ENCODE measurements at regions not wholly inside any gene's neighbourhood (a gene's known extent, or its start where the extent isn't known, plus 50 kb on each side); places are given as distances from the start of the nearest gene placed in this dataset.
"Not testable (repeated sequence)": the region's sequence is repeated elsewhere in the genome, so short reads cannot be mapped to it uniquely, and the experiment has no call there.

DNA sequence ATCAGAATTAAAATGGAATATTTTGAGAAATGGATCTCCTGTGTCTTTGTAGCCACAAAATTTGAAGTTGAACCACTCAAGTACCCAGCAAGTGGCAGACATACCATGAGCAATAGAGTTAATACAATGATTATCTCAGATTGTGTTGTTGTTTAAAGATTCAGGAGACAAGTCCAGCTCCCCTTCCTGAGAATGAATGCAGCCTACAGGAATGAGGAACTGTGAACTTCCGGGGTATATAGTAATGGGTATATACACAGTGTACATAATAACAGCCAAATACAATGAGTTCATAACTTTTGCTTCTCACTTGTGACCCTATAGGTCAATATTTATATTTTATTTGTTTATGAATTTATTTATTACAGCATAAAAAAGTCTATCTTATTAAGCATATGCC, 445.0 kb downstream of the SETD4 start:
- DNase-seq (ENCODE audit: low spot score) (no peak), ATAC-seq (no peak)

DNA sequence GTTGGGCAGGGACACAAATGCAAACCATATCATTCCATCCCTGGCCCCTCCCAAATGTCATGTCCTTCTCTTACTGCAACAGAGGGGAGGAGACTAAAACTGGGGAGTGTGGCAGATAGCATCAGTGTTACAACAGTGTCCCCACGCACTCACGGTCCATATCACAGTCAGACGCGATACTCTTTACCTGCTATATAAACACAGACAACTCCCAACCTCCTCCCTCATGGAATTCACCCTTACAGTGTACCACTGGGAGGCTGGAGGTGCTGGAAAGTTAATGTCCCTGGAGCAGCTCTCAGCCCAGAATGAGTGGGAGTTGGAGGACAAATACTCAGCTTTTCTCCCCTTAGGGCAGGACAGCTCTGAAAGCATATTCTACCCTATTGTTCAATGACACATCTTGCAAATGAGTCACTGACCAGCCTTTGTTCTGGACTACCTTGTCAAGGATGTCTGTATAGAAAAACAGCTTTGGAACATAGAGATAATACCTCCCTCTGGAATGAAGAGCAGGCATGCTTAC, 445.9 kb downstream of the SETD4 start:
- DNase-seq (ENCODE audit: low spot score) (no peak), ATAC-seq (no peak)

DNA sequence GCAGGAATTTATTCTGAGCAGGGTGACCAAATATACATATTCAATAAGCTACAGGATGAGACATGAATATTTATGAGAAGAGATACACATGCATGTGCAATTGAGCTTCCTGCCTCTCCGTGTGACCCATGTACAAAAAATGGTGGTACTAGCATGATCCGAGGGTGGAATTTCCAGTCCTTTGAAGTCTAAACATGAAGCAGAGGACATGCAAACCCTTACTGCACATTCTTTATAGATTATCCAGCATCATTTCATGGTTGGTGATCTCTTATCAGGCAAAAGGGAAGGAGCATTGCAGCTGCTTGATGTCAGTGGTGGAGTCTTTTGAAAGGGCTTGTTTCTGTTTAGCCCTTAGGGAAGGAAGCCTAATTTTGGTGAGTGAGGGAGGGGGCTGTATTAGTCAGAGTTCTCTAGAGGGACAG, 448.6 kb downstream of the SETD4 start:
- ATAC-seq (no peak), DNase-seq (ENCODE audit: low spot score) (no peak)

DNA sequence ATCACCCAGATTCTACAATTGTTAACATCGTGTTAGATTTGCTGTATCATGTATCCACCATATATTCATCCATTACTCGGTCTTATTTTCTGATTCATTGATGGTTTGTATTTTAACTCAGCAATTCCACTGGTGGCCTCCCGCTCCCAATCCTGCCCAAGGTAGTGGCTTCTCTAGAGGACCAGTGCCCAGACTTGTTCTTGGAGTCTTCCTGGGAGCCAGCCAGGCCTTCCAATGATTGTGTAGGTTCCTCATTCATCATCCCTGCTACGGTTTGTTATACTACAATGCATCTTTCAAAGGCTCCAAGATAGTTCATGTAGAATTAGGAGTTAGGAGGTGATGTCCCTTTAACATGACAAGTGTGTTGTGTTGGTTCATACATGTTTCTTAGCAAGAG, 451.1 kb downstream of the SETD4 start:
- ATAC-seq (no peak), DNase-seq (ENCODE audit: low spot score) (no peak)

DNA sequence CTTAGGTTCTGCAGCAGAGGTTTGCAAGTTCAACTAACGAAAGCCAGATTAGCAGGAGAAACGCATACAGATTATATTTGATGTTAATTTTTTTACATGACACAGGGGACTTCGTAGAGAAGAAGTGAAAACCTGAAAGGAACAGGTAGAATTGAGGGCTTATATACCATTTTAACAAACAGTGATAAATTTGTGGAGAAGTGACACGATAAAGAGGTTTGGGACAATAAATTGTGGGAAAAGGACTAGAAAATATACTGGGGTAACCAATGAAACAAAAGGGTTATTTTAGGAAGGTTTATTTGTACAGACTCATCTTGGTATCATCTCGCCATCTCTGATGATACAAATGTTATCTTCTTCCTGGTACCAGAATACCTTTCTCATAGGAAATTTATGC, 452.9 kb downstream of the SETD4 start:
- DNase-seq (ENCODE audit: low spot score) (no peak), ATAC-seq (no peak)

DNA sequence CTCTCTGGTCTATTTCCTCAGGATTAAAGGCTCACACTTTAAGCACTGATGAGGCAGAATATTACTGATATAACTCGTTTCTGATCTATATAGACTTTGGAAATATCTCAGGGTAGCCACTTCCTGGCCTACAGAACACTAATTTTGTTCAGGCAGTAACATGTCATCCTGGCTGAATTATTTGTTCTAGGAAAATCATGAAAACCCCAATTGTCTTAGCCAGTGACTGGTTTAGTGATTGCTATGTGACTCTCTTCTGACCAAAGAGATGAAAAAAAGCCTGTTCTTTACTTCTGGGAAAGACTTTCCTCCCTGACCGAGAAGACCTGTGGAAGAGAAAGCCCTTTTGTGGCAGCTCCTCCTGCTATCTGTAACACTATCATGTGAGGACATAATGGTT, 453.7 kb downstream of the SETD4 start:
- no peak for DNase-seq (ENCODE audit: low spot score)
- no peak for ATAC-seq

DNA sequence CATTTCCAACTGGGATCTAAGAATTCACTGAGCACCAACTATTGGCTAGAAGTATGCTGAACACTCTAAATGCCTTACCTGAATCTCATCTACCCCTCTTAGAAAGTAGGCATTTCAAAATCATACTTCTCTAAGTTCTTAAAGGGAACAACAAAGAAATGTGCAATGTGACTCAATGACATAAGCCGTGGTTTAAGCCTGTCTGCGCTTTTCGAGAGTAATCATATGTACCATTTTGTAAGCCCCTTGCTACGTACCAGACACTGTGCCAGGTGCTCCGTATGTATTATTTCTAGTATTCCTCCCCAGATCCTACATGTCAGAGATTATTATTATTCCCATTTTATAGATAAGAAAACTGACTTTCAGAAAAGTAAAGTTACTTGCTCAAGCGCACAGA, 454.2 kb downstream of the SETD4 start:
- DNase-seq (ENCODE audit: low spot score) (no peak), ATAC-seq (no peak)

DNA sequence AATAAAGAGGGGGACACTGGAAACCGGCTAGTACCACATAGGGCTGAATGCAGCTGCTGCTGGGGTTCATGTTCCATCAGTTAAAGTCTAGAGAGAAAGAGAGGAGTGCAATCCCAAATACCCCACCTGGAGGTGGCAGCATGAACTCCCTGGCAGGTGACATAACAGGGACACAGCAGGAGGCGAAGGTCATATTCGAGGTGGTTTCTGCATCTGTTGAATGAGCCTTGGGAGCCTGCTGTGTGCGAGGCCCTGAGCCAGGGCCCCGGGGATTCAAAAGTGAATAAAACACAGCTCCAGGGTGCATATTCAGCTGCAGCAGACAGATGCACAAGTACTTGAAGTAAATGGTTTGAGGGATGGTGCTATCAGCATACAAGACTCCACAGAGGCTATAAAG, 456.8 kb downstream of the SETD4 start:
- DNase-seq (ENCODE audit: low spot score) = no peak
- peak; percentile 80 for ATAC-seq

DNA sequence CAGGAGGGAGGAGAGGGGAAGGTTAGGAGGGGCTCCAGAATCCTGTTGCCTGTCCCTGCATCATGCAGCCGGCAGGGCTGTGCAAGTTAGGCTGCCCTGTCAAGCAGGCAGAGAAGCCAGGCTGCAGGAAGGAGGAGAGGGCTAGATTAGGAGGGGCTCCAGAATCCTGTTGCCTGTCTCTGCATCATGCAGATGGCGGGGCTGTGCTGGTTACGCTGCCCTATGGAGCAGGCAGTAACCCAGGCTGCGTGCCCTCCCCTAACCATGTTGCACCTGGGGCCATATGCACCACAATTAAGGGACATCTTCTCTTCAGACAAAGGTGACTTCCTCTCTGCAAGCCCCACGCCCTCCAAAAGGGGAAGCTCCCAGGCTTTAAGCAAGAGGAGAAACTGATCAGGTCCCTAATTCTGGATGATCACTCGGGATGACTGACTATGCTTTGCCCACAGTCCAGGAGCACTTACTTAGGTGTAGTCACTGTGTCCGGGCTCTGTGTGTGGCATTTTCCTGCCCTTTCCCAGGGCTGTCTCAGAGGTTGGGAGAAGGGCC, 457.4 kb downstream of the SETD4 start:
- ATAC-seq = no peak

DNA sequence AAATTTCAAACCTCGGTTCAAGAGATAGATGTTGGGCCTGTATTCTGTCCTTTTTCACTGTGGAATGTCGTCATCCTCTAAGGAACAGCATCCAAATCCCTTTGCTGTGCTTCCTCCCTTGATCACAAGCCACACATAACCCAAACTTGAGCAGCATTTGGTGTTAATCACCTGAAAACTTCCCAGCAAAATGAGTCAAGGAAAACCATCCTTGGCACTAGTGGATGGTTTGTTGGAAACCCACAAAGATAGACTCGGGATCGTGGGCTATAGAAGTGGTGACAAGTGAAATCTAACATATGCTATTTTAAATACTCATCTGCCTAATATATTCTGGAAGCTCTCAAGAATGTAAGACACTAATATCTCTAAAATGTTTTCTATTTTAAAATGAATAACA, 459.1 kb downstream of the SETD4 start:
- ATAC-seq (no peak), DNase-seq (ENCODE audit: low spot score) (no peak)

More for the DNA sequence above, 457.4 kb downstream of the SETD4 start:
- no peak for DNase-seq (ENCODE audit: low spot score)

DNA sequence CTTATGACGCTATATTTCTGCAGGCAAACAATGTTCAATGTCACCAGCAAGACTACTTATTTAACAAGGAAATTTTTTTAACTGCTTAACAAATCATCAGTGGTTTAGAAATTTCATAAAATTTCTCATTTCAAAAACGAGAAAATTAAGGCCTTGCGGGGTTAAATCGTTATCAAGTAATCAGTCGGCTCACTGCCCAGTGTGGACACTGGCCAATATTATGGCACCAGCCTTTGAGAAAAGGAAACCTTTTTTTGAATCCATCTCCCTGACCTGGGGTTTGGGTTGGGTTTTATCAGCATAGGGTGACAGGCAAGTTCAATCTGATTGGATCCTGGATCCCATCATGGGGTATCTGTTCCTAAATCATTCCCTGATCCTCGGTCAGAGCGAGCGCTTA, 461.2 kb downstream of the SETD4 start:
- no peak for DNase-seq (ENCODE audit: low spot score)
- no peak for ATAC-seq

DNA sequence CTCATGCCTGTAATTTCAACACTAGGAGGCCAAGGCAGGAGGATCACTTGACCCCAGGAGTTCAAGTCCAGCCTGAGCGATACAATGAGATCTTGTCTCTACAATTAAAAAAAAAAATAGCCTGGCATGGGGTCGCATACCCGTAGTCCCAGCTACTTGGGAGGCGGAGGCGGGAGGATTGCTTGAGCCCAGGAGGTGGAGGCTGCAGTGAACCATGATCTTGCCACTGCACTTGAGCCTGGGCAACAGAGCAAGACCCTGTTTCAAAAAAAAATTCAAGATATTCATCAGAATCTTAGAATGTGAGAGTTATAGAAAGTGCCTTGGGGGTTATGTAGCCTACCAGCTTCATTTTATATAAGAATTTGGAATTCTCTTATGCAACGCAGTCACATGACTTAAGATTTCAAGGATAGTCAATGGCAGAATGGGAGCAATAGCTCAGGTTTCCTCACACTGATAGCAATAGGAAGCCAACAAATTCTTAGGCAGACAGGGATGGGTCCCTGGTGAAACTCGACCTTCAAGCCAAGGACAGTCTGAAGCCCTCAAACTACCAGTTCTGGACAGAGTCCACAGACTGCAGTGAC, 462.5 kb downstream of the SETD4 start:
- ATAC-seq (no peak), DNase-seq (ENCODE audit: low spot score) (no peak)

DNA sequence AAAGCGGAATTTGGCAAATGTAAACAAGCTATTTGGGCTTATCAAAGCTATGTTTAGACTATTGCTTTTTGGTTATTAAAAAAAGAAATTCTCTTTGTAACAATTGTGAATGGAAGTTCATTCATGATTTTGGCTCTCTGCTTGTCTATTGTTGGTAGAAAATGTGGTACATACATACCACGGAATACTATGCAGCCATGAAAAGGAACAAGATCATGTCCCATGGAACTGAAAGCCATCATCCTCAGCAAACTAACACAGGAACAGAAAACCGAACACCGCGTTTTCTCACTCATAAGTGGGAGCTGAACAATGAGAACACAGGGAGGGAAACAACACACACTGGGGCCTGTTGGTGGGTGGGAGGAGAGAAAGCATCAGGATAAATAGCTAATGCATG, 465.4 kb downstream of the SETD4 start:
- ATAC-seq (no peak), DNase-seq (ENCODE audit: low spot score) (no peak)

DNA sequence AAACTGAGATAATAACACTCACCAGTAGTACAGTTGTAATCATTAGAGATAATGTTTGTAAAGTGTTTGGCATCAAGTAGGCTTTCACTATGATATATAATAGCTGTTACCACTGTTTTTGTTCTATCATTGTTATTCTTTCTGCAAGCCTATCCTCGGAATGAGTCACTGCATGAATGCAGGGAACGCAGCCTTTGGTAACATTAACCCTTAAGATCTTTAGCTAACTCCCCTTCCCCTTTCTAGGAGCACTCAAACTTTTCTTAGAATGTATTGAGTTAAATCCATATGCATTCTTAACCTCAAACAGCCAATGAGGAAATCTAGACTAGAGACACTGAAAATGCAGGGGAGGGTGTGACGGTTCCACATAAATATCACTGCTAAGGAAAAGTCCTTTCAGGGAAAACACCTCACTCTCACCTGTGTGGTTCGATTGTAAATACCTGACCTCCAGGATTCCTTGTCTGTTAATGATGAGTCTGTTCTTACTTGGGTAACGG, 467.3 kb downstream of the SETD4 start:
- no peak for DNase-seq (ENCODE audit: low spot score)
- no peak for ATAC-seq

DNA sequence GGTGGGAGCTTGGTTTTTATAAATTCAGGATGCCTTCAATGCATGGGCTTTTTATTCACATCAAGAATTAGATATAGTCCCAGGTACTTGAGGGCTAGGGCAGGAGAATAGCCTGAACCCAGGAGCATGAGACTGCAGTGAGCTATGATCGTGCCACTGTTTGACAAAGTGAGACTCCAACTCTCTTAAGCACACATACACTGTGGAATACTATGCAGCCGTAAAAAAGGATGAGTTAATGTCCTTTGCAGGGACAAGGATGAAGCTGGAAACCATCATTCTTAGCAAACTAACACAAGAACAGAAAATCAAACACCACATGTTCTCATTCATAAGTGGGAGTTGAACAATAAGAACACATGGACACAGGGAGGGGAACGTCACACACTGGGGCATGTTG, 470.0 kb downstream of the SETD4 start:
- not testable (repeated sequence) for ATAC-seq; DNase-seq (ENCODE audit: low spot score)

DNA sequence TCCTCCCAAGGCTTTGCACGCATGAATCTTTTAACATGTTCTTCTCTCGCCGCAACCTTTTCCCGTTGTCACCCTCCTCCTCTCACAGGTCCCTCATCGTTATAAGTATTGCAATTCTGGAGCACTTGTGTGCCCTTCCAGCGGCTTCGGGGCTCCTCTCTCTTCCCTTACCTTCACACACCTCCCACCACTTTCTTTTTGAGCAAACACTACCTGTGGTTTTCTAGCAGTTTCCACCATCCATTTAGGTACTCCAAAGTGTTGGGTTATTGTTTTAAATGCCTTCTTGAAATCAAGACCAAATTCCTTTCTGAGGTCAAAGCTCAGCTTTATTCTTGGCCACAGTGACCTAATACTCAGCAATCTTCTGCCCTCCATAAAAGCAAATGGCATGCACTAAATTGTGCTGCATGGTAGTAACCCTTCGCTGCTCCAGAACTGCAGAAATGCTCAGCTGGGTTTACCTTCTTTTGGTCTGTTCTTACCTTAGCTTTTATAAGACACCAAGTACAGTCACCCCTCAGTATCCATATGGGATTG, 472.4 kb downstream of the SETD4 start:
- no peak for DNase-seq (ENCODE audit: low spot score)
- no peak for ATAC-seq

DNA sequence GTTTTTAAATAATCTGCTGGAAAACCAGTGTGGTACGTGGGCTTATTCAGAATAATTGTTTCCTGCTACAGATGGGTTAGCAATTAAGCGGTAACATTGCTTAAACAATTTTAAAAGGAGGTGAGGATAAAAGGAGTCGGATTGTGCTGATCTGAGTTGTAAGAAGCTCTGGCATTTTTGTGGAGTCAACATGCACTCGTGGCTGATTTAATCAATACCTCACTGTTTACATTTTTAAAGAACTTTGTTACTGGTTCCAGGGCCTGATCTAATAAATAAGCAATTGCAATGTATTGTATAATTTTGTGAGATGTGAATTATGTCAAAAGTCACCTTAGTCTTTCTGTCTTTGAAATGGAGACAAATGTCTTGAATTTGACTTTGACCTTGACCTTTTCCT, 474.0 kb downstream of the SETD4 start:
- no peak for DNase-seq (ENCODE audit: low spot score)
- peak; percentile 75 for ATAC-seq

DNA sequence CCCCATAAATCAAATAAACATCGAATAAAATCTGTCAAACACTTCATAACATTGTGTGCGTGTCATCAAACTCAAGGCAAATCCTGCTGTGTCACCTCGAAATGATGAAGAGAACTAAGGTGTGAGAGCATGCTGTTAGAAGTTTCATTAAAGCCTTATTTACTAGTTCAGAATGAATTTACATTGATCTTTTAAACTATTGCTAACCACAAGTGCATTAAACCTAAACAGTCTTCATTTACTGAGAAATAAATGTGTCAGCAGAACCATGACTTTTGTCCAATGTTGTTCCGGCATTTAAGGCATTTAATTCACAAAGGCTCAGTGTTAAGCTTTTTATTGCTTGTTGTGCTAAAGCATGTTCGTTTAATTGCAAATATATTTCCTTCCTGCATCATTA, 474.4 kb downstream of the SETD4 start:
- no peak for ATAC-seq
- DNase-seq (ENCODE audit: low spot score) = no peak

DNA sequence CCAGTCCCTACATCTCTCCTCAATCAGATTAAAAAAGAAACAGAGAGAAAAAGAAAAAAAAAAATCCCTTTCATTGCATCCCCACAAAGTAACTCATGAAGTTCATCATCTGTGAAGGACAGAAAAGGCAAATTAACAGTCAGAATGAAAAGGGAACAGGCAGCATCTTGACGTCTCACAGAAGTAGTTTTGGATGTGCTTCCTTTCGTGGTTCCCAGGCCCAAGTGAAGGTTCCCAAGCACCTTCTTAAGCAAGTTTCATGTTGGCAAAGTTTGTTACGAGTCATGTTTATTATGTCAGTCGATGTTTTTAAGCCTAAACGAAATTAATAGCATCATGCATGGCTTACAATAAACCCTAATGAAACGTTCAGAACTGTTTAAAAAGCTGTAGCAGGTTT, 475.2 kb downstream of the SETD4 start:
- ATAC-seq (no peak), DNase-seq (ENCODE audit: low spot score) (no peak)

DNA sequence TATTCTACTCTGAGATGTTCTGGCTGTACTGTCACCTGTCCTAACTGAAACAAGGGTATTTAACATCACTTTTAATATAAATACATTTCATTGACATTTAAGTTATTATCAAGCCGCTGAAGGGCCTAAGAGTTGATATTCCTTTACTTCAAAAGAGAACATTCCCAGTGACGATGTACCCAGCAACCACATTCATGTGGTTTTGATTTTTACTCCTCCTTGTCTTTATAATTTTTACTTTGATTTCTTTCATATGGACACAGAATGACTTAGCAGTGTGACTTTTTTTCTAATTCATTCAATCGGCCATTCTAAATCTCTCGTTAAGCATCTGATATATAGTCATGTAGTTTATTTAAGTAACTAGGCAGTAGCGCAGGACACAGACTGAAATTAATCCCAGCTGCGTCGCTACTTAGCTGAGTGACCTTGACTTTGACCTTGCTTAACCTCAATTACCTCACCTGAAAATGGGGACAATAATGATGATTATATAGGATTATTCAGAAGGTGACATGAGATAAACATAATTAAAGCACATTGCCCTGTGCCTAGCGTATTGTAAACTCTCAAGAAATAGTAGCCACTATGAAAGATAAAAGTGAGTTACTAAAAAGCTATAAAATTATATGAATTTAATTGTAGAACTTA, 476.6 kb downstream of the SETD4 start:
- no peak for DNase-seq (ENCODE audit: low spot score)

DNA sequence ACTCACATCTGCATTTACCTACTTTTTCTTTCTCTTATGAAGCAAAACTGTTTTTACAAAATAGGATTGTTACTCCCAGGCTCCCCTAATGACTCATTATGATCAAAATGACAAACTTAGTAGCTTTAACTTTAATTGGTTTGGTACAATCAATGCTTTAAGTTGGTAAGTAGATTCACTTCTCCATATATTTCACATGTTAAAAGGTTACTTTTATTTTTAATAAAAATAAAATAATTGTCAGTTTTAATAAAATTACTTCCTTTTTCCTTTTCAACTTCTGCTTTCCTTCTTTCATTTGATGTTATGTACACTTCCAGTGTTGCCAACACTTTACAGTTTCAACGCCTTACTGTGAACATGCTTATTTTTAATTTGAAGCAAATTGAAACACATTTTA, 477.6 kb downstream of the SETD4 start:
- ATAC-seq = no peak
- no peak for DNase-seq (ENCODE audit: low spot score)

More for the DNA sequence above, 476.6 kb downstream of the SETD4 start:
- no peak for ATAC-seq

DNA sequence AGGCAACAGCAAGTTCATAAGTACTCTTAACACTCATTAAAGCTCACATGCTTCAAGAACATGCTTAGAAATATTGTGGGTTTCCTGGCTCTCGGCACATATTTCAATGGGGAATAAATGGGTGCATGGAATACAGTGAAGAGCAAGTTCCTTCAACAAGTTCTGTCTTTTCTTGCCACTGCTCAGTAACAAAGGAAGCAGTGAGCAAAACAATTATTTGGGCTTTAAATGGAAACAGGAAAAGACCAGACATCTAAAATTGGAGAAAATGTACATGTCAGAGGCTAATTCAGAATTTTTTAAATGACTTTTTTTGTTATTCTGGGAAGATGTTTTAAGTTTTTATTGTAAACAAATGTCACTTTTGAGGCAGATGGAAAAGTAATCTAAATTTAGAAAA, 478.7 kb downstream of the SETD4 start:
- no peak for ATAC-seq
- DNase-seq (ENCODE audit: low spot score) = no peak
